Natural killer cell (primary cell): ENCODE measurements at regions not wholly inside any gene's neighbourhood (a gene's known extent, or its start where the extent isn't known, plus 50 kb on each side); places are given as distances from the start of the nearest gene placed in this dataset.

Experiments
- ATAC-seq, 3 donors: fragments of 150-1000 bp in 2 of 3; fragments of 200-7000 bp in 1 of 3; cut with Tn5 transposase; 1 replicate in 1 of 3; 2 replicates in 2 of 3; pipeline ENCODE4 v1.10.0; 2021; ENCODE audit warnings: mild to moderate bottlenecking in 2 of 3, moderate library complexity in 2 of 3
- DNase-seq, 2 donors: peaks; one replicate each; pipeline versions ENCODE4 v3.0.0 to v3.0.0-alpha.2; 2013 to 2021; ENCODE audit warnings: mixed read lengths in 1 of 2
- H3K27ac ChIP-seq: one replicate; pipeline ENCODE4 v1.5.1; 2013; ENCODE audit warnings: mild to moderate bottlenecking, low read length
- H3K27me3 ChIP-seq: one replicate; pipeline ENCODE4 v1.6.1; 2013; ENCODE audit warnings: low read length; ENCODE audit not compliant: control insufficient read depth, insufficient read depth
- H3K36me3 ChIP-seq: one replicate; pipeline ENCODE4 v1.6.1; 2013; ENCODE audit warnings: low read length; ENCODE audit not compliant: control insufficient read depth, insufficient read depth
- H3K4me1 ChIP-seq: one replicate; pipeline ENCODE4 v1.6.1; 2013; ENCODE audit warnings: low read length; ENCODE audit not compliant: control insufficient read depth, insufficient read depth
- H3K4me3 ChIP-seq: one replicate; pipeline ENCODE4 v1.5.1; 2013; ENCODE audit warnings: low read length
- H3K9me3 ChIP-seq: one replicate; pipeline ENCODE4 v1.6.1; 2013; ENCODE audit warnings: low read length; ENCODE audit not compliant: control insufficient read depth, insufficient read depth
- H3K27ac Mint-ChIP-seq, 2 donors: one replicate each; pipeline ENCODE4 v1.8.0; 2022; ENCODE audit warnings: mild to moderate bottlenecking in 2 of 2, mixed read lengths in 2 of 2, moderate library complexity in 1 of 2
- H3K27me3 Mint-ChIP-seq, 2 donors: one replicate each; pipeline ENCODE4 v1.8.0; 2022; ENCODE audit warnings: low read depth in 2 of 2, mixed read lengths in 2 of 2
- H3K36me3 Mint-ChIP-seq: one replicate; pipeline ENCODE4 v1.8.0; 2022; ENCODE audit warnings: mixed read lengths
- H3K4me1 Mint-ChIP-seq, 2 donors: one replicate each; pipeline ENCODE4 v1.8.0; 2022; ENCODE audit warnings: mixed read lengths in 2 of 2
- H3K4me3 Mint-ChIP-seq: one replicate; pipeline ENCODE4 v1.8.0; 2022; ENCODE audit warnings: mild to moderate bottlenecking, moderate library complexity, mixed read lengths
- H3K9me3 Mint-ChIP-seq, 2 donors: one replicate each; pipeline ENCODE4 v1.8.0; 2022; ENCODE audit warnings: mixed read lengths in 2 of 2
- CTCF ChIP-seq: fragments of 200-600 bp; IDR thresholded peaks from one replicate; pipeline ENCODE4 v1.8.0; 2022; ENCODE audit warnings: antibody characterized with exemption
- WGBS: methylation state at CpG from one replicate; pipeline ENCODE4 v1.1.7; 2013; ENCODE audit warnings: missing lambda C conversion rate; ENCODE audit not compliant: insufficient coverage; 5-methylcytosine and 5-hydroxymethylcytosine counted together
- intact Hi-C: fragments of 100-400 bp; cut with micrococcal nuclease; formaldehyde crosslinking; loops from one replicate; pipeline ENCODE4 v1.14.2; 2022

- no peaks in the 10 kb centered on the region for H3K4me1 ChIP-seq
- intact Hi-C loops: no loop called here
- Mint-ChIP-seq H3K9me3 (peaks cover 3 to 10% of the 10 kb centered on the region in 2 donors), H3K27me3 (no peaks in the 10 kb centered on the region), H3K4me1 (no peaks in the 10 kb centered on the region), H3K4me3 (no peak overlapping the region), H3K27ac (no peak overlapping the region), H3K36me3 (peaks cover 18% of the 10 kb centered on the region)
- ATAC-seq (no peak), DNase-seq (no peak)
- H3K4me3 ChIP-seq: no peak overlapping the region
- no peak for TF ChIP-seq CTCF
- no peaks in the 10 kb centered on the region for H3K36me3 ChIP-seq
- no peaks in the 10 kb centered on the region for H3K27me3 ChIP-seq
- whole genome bisulfite sequencing: 85% methylated on average over 3 of the region's 4 CpGs
- no peak overlapping the region for H3K27ac ChIP-seq
- H3K9me3 ChIP-seq: peaks cover 3% of the 10 kb centered on the region
Observed at GRCh38 chr3:30488070-30488756, 118.2 kb upstream of the TGFBR2 start.

DNA sequence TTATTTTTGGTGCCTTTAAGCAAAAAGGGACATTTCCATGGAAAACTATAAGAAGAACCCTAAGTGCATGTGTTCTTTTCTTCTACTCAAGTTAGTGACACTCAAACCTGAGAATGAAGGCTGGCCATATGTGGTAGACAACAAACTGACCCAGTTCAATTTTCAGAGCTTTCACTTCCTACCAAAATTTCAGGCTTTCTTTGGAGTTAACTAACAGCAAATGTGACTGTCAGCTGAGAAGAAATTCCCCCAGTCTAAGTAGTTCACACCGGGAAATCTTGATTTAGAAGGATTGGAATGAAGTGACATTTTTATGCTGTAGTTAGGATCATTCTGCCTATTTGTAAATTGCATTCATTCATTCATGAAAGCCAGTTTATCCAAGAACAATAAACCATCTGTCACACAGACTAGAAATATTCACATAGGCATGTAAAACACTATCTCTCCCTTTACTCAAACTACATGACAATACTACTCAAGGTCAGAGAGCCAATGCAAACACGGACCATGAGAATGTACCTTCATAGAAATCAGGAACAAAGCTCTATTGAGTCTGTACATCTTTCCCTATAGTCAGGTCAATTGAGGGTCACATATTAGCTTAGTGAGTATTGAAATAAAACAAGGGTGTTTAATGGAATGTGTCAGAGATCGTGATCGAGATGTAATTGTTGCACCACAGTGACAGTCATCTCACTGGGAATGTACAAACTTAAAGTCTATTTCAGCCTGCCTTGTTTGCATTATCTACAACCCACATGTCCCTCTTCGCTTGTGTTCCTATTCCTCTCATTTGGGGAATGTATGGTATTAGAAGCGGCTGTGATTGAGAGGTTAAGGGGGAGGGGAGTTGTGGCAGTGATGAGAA is 113.8 kb upstream of the TGFBR2 start:
- peaks cover 18% of the 10 kb centered on the region for H3K36me3 Mint-ChIP-seq
- Histone ChIP-seq H3K4me1 (peaks cover 6% of the 10 kb centered on the region), H3K9me3 (peaks cover 2% of the 10 kb centered on the region), H3K27me3 (no peaks in the 10 kb centered on the region), H3K27ac (no peak overlapping the region), H3K36me3 (no peaks in the 10 kb centered on the region), H3K4me3 (no peak overlapping the region)
- 90% methylated on average over 2 of the region's 6 CpGs for WGBS
- H3K9me3 Mint-ChIP-seq: peaks cover 3 to 10% of the 10 kb centered on the region in 2 donors
- peaks cover 20% of the 10 kb centered on the region in 2 donors for H3K4me1 Mint-ChIP-seq
- H3K4me3 Mint-ChIP-seq: no peak overlapping the region
- no peak for DNase-seq
- intact Hi-C loops: no loop called here
- no peak for ATAC-seq
- no peak overlapping the region for H3K27ac Mint-ChIP-seq
- no peak for TF ChIP-seq CTCF
- peaks cover 0 to 18% of the 10 kb centered on the region in 2 donors for H3K27me3 Mint-ChIP-seq

DNA sequence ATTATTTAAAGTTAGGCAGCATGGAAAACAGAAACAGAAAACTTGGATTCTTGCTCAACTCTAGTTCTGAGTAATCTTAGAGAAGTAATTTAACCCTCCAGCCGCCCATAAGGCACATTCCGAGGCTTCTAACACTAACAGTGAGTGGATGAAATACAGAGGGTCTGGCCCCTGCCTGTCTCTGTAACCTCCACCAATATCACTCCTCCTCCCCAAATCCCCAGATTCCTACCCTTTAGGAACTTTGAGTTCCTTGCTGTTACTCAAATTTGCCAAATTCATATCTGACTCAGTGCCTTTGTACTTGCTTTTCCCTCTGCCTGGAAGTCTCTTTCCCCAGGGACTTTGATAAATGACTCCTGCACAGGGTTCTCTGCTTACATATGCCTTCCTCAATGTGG is 112.5 kb upstream of the TGFBR2 start:
- Mint-ChIP-seq H3K36me3 (peaks cover 11% of the 10 kb centered on the region), H3K27me3 (peaks cover 3 to 25% of the 10 kb centered on the region in 2 donors), H3K9me3 (peaks cover 0 to 6% of the 10 kb centered on the region in 2 donors), H3K27ac (no peak overlapping the region), H3K4me1 (peaks cover 20% of the 10 kb centered on the region in 2 donors), H3K4me3 (no peak overlapping the region)
- Histone ChIP-seq H3K9me3 (no peaks in the 10 kb centered on the region), H3K27ac (no peak overlapping the region), H3K36me3 (no peaks in the 10 kb centered on the region), H3K4me3 (no peak overlapping the region), H3K27me3 (no peaks in the 10 kb centered on the region), H3K4me1 (peaks cover 6% of the 10 kb centered on the region)
- intact Hi-C loops: no loop called here
- ATAC-seq: no peak
- no peak for TF ChIP-seq CTCF
- 100% methylated on average over 2 of the region's 2 CpGs for WGBS
- no peak for DNase-seq
